Left lobe of liver (tissue), 2 donors: ENCODE measurements at regions not wholly inside any gene's neighbourhood (a gene's known extent, or its start where the extent isn't known, plus 50 kb on each side); places are given as distances from the start of the nearest gene placed in this dataset.

Source experiments
- ATAC-seq: fragments of 200-7000 bp; cut with Tn5 transposase; one replicate; pipeline ENCODE4 v1.9.1; 2020; ENCODE audit warnings: mild to moderate bottlenecking, moderate library complexity
- DNase-seq: peaks from one replicate; pipeline ENCODE4 v3.0.0-alpha.2; 2020; ENCODE audit warnings: low spot score
- donor health status: DM: no; HTN: no; CAD: no; lungs with moderate emphysema.
- donor health status: DM: no; HTN: yes; CAD: no.

- ATAC-seq (no peak), DNase-seq (no peak)
Observed at GRCh38 chr15:48038221-48038620, 82.6 kb upstream of the SLC24A5 start.

GRCh38 chr15:48040166-48040817 is 80.5 kb upstream of the SLC24A5 start:
- DNase-seq, result no peak

GRCh38 chr15:48041454-48041853 is 79.3 kb upstream of the SLC24A5 start:
- ATAC-seq (no peak), DNase-seq (no peak)

More at GRCh38 chr15:48040166-48040817, 80.5 kb upstream of the SLC24A5 start:
- no peak for ATAC-seq

GRCh38 chr15:48046813-48047438 is 73.9 kb upstream of the SLC24A5 start:
- DNase-seq (no peak), ATAC-seq (no peak)

GRCh38 chr15:48049736-48050135 is 71.1 kb upstream of the SLC24A5 start:
- DNase-seq, result no peak
- no peak for ATAC-seq

- ATAC-seq (no peak), DNase-seq (no peak)
Observed at GRCh38 chr15:48052946-48053345, 67.8 kb upstream of the SLC24A5 start.

- ATAC-seq, result no peak
Observed at GRCh38 chr15:48058371-48058770, 62.4 kb upstream of the SLC24A5 start.

GRCh38 chr15:48059791-48060190 is 61.0 kb upstream of the SLC24A5 start:
- ATAC-seq (no peak), DNase-seq (no peak)

More at GRCh38 chr15:48058371-48058770, 62.4 kb upstream of the SLC24A5 start:
- no peak for DNase-seq

GRCh38 chr15:48060396-48060795 is 60.4 kb upstream of the SLC24A5 start:
- ATAC-seq (no peak), DNase-seq (no peak)

GRCh38 chr15:48061605-48062004 is 59.2 kb upstream of the SLC24A5 start:
- DNase-seq (no peak), ATAC-seq (no peak)

- DNase-seq (no peak), ATAC-seq (no peak)
Observed at GRCh38 chr15:48062148-48062872, 58.5 kb upstream of the SLC24A5 start.

- DNase-seq, result no peak
- no peak for ATAC-seq
Observed at GRCh38 chr15:48063411-48063985, 57.3 kb upstream of the SLC24A5 start.

- ATAC-seq, result no peak
- DNase-seq, result no peak
Observed at GRCh38 chr15:48064421-48064820, 56.4 kb upstream of the SLC24A5 start.

GRCh38 chr15:48066456-48066855 is 54.3 kb upstream of the SLC24A5 start:
- DNase-seq, result no peak

More at GRCh38 chr15:48066456-48066855, 54.3 kb upstream of the SLC24A5 start:
- no peak for ATAC-seq
